ENCODE measurements at regions not wholly inside any gene's neighbourhood (a gene's known extent, or its start where the extent isn't known, plus 50 kb on each side); places are given as distances from the start of the nearest gene placed in this dataset.
A peak's percentile ranks its signal among the peaks of the same experiment; 100 is the strongest.

DNA sequence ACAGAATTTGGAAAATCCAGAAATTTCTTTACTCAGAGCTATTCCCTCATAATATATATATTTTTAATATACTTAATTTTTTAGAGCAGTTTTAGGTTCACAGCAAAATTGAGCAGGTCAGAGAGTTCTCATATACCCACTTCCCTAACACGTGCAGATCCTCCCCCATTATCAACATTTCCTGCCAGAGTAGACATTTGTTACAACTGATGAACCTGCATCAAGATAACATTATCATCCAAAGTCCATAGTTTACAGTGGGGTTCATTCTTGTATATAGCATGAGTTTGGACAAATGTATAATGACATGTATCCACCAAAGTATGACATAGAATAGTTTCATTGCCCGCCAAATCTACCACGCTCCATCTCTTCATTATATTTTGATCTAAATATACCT is 170.0 kb downstream of the PTEN start:
- no peaks in the 10 kb centered on the region for H3K27me3 ChIP-seq
- H3K4me1 ChIP-seq (ENCODE audit: control insufficient read depth in 1 of 2, insufficient read depth in 1 of 2, low read depth in 1 of 2, low read length in 1 of 2): peaks cover 10 to 11% of the 10 kb centered on the region in 2 experiments
- H3K4me3 ChIP-seq (ENCODE audit: low read depth in 1 of 2, low read length in 1 of 2): no peak overlapping the region
- H3K36me3 ChIP-seq: no peaks in the 10 kb centered on the region
- no peak for TF ChIP-seq CTCF (IDR thresholded peaks at IDR 0.05)
- no peaks in the 10 kb centered on the region for H3K9me3 ChIP-seq
- no peak overlapping the region for H3K27ac ChIP-seq

DNA sequence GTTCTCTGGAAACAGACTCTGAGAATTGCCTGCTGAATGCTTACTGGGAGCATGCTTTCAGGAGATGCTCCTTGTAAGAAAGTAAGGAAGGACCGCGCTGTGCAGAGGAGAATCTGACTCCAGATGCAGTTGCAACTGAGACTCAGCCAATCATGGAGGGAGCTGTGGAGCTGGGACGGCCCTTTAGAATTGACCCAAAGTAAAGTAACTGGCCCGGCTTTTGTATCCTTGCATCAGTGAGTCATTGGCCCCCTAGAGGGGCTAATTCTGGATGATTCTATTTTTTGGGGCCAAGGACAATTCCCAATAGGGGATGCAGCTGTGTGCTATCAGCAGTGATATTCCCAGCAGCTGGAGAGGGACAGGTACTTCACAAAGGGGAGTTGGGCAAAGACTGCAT is 170.4 kb downstream of the PTEN start:
- no peak for TF ChIP-seq CTCF (IDR thresholded peaks at IDR 0.05)
- H3K27ac ChIP-seq: no peak overlapping the region
- H3K9me3 ChIP-seq: no peaks in the 10 kb centered on the region
- H3K36me3 ChIP-seq: no peaks in the 10 kb centered on the region
- H3K4me3 ChIP-seq (ENCODE audit: low read depth in 1 of 2, low read length in 1 of 2): no peak overlapping the region
- H3K4me1 ChIP-seq (ENCODE audit: control insufficient read depth in 1 of 2, insufficient read depth in 1 of 2, low read depth in 1 of 2, low read length in 1 of 2): peaks cover 6 to 10% of the 10 kb centered on the region in 2 experiments
- no peaks in the 10 kb centered on the region for H3K27me3 ChIP-seq

DNA sequence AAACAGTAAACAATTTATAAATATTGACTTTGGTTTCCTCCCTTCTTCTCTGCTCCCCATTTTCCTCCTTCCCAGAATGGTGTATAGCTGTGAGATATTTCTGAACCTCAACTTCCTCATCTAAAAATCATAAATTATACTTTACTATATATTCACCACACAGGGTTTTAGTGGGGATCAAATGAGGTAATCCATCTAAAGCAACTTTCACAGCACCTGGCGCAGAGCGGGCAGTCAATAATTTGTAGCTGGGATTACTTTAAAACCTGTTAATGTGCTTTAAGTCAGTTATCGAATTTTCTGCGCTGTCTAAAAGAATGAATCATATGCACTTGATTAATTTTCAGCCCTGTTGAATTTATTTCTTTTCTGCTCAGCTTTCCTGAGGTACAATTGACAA is 172.7 kb downstream of the PTEN start:
- no peak for TF ChIP-seq CTCF (IDR thresholded peaks at IDR 0.05)
- Histone ChIP-seq H3K27me3 (no peaks in the 10 kb centered on the region), H3K36me3 (no peaks in the 10 kb centered on the region), H3K4me3 (ENCODE audit: low read depth in 1 of 2, low read length in 1 of 2) (no peak overlapping the region), H3K4me1 (ENCODE audit: control insufficient read depth in 1 of 2, insufficient read depth in 1 of 2, low read depth in 1 of 2, low read length in 1 of 2) (peaks cover 3 to 7% of the 10 kb centered on the region in 2 experiments), H3K9me3 (no peaks in the 10 kb centered on the region), H3K27ac (no peak overlapping the region)

- no peak for TF ChIP-seq CTCF (IDR thresholded peaks at IDR 0.05)
These were observed 174.2 kb downstream of the PTEN start for GRCh38 chr10:88037623-88038022.

GRCh38 chr10:88038268-88038667 is 174.8 kb downstream of the PTEN start:
- H3K27ac ChIP-seq: peak overlapping the region; percentile 49
- no peaks in the 10 kb centered on the region for H3K36me3 ChIP-seq
- no peak overlapping the region for H3K4me3 ChIP-seq (ENCODE audit: low read depth in 1 of 2, low read length in 1 of 2)
- H3K9me3 ChIP-seq: no peaks in the 10 kb centered on the region
- H3K4me1 ChIP-seq (ENCODE audit: control insufficient read depth in 1 of 2, insufficient read depth in 1 of 2, low read depth in 1 of 2, low read length in 1 of 2): peaks cover 16 to 18% of the 10 kb centered on the region in 2 experiments
- TF ChIP-seq CTCF (IDR thresholded peaks at IDR 0.05): no peak
- H3K27me3 ChIP-seq: no peaks in the 10 kb centered on the region

More at GRCh38 chr10:88037623-88038022, 174.2 kb downstream of the PTEN start:
- Histone ChIP-seq H3K36me3 (no peaks in the 10 kb centered on the region), H3K4me1 (ENCODE audit: control insufficient read depth in 1 of 2, insufficient read depth in 1 of 2, low read depth in 1 of 2, low read length in 1 of 2) (peaks cover 10 to 12% of the 10 kb centered on the region in 2 experiments), H3K27me3 (no peaks in the 10 kb centered on the region), H3K27ac (no peak overlapping the region), H3K4me3 (ENCODE audit: low read depth in 1 of 2, low read length in 1 of 2) (no peak overlapping the region), H3K9me3 (no peaks in the 10 kb centered on the region)
